ENCODE measurements at regions not wholly inside any gene's neighbourhood (a gene's known extent, or its start where the extent isn't known, plus 50 kb on each side); places are given as distances from the start of the nearest gene placed in this dataset.

DNA sequence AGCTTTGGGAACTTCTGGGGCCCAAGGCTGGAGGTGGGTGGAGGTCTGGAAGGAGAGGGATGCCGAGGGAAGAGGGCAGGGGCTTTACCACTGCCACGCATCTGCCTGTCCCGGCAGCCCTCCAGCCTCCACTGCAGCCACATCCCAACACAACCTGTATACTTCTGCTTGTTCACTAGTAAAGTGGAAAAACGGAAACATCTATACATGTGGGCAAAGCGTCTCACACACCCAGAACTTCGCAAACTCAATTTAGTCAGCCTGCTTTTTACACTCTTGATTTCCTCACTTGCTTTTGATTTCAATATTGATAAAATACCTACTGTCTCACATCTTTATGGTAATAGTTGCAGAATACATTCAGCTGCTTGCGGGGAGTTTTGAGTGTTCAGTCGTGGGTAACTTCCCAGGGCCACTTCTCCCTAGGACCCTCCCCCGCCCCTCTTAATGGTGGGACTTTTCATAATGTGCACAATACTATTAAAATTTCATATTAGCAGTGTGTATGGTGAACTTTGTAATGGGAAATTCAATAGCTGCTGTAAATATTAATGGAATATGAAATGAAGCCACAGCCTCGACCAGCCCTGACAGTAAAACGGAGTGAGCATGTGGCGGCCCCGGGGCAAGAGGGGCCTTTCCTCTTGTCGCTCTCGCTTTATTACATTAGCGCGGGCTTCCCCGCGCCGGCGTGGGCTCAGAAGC is 85.2 kb downstream of the NR2F2 start:
- DNase-seq (ENCODE audit: low read depth in 2 of 2), result no peak

DNA sequence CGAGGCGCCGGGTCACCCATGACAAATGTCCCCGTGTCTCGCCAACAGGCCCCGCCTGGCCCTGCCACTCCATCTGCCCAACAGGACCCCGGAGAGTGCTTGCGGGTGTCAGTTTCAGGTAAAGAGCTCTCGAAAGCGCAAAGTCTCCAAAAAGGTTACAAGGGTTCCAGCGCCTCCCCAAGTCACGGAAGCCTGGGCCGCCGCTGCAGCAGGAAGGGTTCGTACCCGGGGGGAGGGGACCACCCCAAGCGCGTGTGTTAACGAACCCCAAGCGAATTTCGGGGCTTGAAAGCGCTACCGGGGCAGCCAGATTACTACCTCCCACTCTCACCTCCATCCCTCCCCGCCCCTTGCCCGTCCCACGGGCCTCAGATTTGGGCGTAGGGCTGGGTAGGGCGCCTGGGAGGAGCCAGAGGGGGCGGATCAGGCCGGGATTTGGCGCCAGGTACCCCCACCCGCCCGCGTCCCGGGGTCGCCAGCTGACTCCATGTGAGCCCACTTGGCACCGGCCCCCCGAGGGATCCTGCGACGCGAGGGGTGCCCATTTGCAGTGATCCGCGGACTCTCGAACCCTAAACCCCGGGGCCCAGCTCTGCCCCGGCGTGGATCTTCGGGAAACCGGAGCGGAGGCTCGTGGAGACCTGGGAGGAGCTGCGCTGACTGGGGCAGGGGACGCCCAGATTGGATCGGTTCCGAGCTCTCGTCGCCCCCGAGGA is 85.9 kb downstream of the NR2F2 start:
- DNase-seq (ENCODE audit: low read depth in 2 of 2), result no peak

GRCh38 chr15:96416934-96417759 is 86.6 kb downstream of the NR2F2 start:
- no peak for DNase-seq (ENCODE audit: low read depth in 2 of 2)

DNA sequence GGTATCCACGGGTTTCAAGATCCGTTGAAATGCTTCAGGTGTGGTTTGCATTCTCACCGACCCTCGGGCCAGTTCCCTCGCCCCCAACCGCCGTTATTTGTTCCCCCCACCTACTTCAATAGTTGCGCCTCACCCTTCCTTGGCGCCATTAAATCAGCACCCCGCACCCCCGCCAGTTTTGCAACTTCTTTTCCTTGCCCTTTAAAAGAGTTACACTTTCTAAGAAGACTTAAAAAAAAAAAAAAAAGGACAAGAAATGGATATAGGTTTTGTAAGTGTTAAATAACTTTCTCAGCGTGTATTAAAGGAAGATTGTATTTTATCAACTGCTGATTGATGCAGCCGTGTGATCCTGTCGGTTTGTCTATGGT is 87.2 kb downstream of the NR2F2 start:
- no peak for DNase-seq (ENCODE audit: low read depth in 2 of 2)

DNA sequence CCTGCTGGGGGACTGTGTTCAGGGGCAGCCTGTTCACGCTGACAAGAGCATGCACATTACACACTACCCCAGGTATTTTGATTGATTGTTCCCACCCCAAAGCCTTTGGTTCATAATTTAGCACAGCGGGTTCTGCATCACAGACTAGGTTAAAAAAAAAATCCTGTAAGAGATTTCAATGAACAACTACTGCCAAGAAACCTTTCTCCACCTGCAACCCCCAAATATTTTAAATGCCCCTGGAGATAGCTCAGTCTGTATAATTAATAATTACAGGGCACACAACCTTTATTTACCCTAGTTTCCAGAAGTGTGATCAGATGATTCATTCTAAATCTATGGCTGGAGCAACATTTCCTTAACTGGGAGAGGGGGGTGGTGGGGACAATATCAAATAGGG is 87.6 kb downstream of the NR2F2 start:
- no peak for DNase-seq (ENCODE audit: low read depth in 2 of 2)

- DNase-seq (ENCODE audit: low read depth in 2 of 2), result no peak
These were observed 90.7 kb downstream of the NR2F2 start for GRCh38 chr15:96421178-96421601.

DNA sequence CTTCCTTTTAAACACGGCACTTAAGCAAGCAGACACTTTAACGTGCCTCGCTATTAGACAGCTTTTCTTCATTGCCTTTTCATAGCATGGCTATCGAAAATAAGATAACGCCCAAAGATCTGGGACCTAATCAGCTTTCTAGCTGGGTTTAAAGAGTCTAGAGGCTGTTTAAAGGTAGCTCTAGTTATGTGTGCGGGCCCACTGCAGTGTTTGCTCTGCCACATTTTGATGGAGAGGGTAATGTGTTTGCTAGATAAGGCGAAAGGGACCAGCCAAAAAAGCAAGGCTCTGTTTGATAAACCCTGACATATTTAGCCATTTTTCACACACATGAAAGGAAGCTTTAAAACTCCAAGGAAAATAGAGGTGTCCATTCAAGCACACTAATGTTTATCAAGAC is 91.6 kb downstream of the NR2F2 start:
- no peak for DNase-seq (ENCODE audit: low read depth in 2 of 2)

- no peak for DNase-seq (ENCODE audit: low read depth in 2 of 2)
These were observed 94.2 kb downstream of the NR2F2 start for GRCh38 chr15:96424674-96425073.

GRCh38 chr15:96428742-96429141 is 98.2 kb downstream of the NR2F2 start:
- no peak for DNase-seq (ENCODE audit: low read depth in 2 of 2)

DNA sequence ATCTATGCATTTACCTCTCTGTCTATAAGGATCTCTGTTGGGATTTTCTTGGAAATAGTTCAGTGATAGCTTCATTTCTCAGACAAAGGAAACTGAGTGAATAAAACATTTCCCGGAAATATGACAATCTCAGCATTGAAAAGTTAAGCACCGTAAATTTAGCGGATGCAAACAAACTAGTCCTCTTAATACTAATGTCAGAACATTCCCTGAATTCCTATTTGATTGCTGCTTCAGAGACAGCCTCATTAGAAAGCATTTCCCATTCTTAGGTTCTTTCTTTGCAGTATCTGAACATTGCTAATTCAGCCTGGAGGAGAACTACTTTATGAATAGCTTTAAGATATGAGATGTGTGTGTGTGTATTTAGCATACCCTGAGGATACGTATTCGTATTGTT is 101.3 kb downstream of the NR2F2 start:
- no peak for DNase-seq (ENCODE audit: low read depth in 2 of 2)

DNA sequence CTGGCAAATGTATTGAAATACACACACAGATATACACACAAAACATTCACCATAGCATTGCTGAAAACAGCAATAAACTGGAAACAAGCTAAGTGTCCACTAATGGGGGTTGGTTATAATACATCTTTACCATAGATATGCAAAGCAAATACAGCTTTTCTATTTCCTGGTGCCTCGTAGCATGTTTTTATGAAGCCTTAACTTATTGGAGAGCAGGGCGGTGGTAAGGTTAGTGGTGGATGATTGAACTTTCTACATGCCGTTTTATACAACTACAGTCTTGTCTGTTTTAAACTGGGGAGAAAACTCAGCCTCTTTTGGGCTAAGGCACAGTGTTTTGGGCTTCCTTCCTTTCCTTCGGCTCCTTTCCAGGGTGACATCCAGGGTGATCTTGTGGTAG is 104.5 kb downstream of the NR2F2 start:
- no peak for DNase-seq (ENCODE audit: low read depth in 2 of 2)

DNA sequence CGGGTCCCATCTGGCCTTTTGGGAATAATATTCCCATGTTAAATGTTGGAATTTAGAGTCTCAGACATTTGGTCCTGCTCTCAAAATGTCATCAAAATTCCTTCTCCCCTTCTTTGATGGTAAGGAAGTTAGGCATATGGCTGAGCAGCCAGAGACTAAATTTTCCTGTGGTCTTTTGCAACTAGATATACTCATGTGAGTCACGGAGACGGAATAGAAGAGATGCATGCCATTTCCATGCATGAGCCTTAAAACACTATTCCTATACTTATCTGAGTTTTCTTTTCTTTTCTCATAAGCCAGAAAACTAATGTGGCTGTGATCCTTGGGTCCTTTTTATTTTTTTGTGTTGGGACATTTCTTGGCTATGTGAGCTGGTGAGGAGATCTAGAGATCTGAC is 105.3 kb downstream of the NR2F2 start:
- DNase-seq (ENCODE audit: low read depth in 2 of 2), result no peak

DNA sequence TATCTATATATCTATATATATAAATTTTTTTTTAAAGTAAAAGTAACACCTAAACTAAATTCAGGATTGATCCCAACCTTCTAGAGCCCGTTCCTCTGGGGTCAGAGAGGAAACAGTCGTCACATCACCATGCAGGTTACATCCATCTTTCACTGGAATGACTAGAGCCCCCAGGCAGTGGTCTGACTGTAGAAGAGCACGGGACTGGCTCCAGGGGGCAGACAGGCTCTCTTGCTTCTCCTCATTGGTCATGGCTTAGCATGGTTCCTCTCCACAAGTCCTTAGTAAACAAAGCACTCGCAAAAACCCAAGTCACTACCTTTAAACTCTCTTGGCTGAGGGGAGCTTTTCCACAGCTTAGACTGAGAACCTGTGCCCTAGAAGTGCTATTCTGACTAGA is 110.5 kb downstream of the NR2F2 start:
- no peak for DNase-seq (ENCODE audit: low read depth in 2 of 2)

GRCh38 chr15:96442076-96442475 is 111.6 kb downstream of the NR2F2 start:
- DNase-seq (ENCODE audit: low read depth in 2 of 2), result no peak

- DNase-seq (ENCODE audit: low read depth in 2 of 2), result no peak
These were observed 114.4 kb downstream of the NR2F2 start for GRCh38 chr15:96444865-96445264.

DNA sequence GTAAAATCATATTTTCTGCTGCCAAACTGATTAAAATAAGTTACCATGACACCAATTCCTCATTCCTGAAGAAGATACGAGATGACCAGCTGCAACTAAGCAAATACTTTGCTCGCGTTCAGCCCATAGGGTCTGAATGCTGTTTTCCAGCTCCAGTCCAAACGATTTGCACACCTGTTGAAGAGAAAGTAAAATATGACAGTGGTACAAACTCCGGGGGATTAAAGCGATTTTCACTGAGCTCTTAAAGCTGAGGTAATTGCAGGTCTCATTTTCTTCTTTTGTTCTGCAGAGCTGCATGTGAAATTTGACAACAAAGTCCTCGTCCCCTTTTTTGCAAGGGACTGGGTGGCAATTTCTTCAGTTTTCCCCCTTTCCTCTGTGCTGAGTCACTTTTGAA is 118.4 kb downstream of the NR2F2 start:
- no peak for DNase-seq (ENCODE audit: low read depth in 2 of 2)

DNA sequence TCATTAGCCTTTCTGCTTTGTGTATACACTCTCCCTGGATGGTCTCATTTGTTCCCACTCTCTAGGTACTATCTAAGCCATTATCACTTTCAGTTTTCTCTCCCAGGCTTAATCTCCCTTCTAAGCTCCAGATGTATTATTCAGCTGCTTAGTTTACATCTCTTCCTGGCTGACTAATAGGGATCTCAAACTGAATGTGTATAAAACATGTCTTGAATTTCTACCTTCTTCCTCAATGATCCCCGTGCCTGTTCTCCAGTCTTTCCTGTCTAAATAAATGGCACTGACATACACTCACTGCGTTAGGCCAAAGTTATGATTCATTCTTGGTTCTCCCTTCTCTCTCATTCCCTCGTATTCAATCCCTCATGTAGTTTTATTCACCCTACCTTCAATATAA is 127.3 kb downstream of the NR2F2 start:
- DNase-seq (ENCODE audit: low read depth in 2 of 2), result no peak

- no peak for DNase-seq (ENCODE audit: low read depth in 2 of 2)
These were observed 129.6 kb downstream of the NR2F2 start for GRCh38 chr15:96460106-96460505.

- DNase-seq (ENCODE audit: low read depth in 2 of 2), result no peak
These were observed 132.6 kb downstream of the NR2F2 start for GRCh38 chr15:96462768-96463750.

DNA sequence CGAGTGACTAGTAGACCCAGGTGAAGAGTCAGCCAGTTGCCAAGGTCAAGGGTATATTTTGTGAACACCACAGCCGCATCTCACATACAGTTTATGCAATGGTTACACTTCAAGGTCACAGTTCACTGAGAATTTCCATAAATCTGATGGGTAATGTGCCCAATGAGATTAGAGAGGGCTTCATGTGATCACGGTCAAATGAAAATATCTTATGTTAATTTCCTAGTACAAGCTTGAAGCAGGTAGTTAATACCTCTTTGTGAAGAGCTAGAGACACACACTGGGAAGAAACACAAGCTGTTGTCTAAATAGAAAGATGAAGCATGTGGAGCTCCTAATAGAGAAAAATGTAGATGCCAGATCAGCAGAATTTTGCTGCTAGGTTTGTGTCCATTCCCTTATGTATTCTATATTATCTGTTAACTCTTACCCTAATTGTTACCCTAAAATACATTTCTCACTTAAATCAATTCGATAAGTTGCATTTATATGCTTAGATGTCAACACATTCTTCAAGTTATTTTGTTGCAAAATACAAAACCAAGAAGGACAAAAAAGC is 136.0 kb downstream of the NR2F2 start:
- DNase-seq (ENCODE audit: low read depth in 2 of 2), result no peak

DNA sequence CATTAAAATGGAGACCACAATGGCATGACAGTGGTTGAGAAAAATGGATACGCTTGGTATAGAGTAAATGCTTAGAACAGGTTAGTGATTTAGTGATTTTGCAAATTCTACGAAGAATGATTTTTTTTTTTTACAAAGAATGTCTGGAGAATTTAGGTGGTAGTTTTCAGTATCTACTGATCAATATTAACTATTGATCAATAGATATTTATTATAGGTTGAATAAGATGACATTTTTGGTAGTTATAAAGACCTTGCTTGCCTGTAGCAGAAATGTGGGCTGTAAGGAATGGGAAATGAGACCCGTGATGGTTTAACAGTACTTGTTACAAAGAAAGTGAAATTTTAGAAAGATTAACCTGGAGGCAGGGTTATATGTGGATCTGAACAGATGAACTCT is 137.5 kb downstream of the NR2F2 start:
- DNase-seq (ENCODE audit: low read depth in 2 of 2), result no peak

Measured in stimulated activated CD4-positive, alpha-beta T cell treated with anti-CD3 and anti-CD28 coated beads, Interleukin-1b, Interleukin-23, amount 100 ng/mL, for 1 hour (primary cell).